Left ventricle myocardium inferior (tissue), 1 donor: ENCODE measurements at regions not wholly inside any gene's neighbourhood (a gene's known extent, or its start where the extent isn't known, plus 50 kb on each side); places are given as distances from the start of the nearest gene placed in this dataset.

Experiments
- DNase-seq: peaks from one replicate; pipeline ENCODE4 v3.0.0-alpha.2; 2020
- H3K27ac ChIP-seq: fragments of 200-600 bp; replicated peaks from 2 replicates; pipeline ENCODE4 v1.8.0; 2021
- H3K27me3 ChIP-seq: fragments of 200-600 bp; 2 replicates; pipeline ENCODE4 v1.8.0; 2021; ENCODE audit warnings: low read depth
- H3K36me3 ChIP-seq: fragments of 200-600 bp; 2 replicates; pipeline ENCODE4 v1.8.0; 2021
- H3K4me1 ChIP-seq: fragments of 200-600 bp; 2 replicates; pipeline ENCODE4 v1.8.0; 2021
- H3K4me3 ChIP-seq: fragments of 200-600 bp; 2 replicates; pipeline ENCODE4 v1.8.0; 2021; ENCODE audit warnings: mild to moderate bottlenecking, moderate library complexity
- H3K9me3 ChIP-seq: fragments of 200-600 bp; replicated peaks from 2 replicates; pipeline ENCODE4 v1.8.0; 2021
- CTCF ChIP-seq: fragments of 200-600 bp; IDR thresholded peaks from 2 replicates; pipeline ENCODE4 v1.8.0; 2021; ENCODE audit warnings: antibody characterized with exemption, mild to moderate bottlenecking, borderline replicate concordance
- intact Hi-C: fragments of 100-400 bp; cut with micrococcal nuclease; formaldehyde crosslinking; loops from one replicate; pipeline ENCODE4 v1.11.0; 2022
- donor health status: DM: no; HTN: yes; CAD: no; lungs with severe emphysema.

GRCh38 chr7:96870185-96870584 is 135.2 kb upstream of the DLX6 start:
- intact Hi-C loops: no loop called here
- no peak for TF ChIP-seq CTCF

GRCh38 chr7:96870934-96871333 is 134.4 kb upstream of the DLX6 start:
- no peak for TF ChIP-seq CTCF
- intact Hi-C loops: no loop called here
- no peak for DNase-seq
- no peak overlapping the region for H3K4me3 ChIP-seq
- H3K9me3 ChIP-seq: no peaks in the 10 kb centered on the region
- H3K36me3 ChIP-seq: no peaks in the 10 kb centered on the region
- no peak overlapping the region for H3K27ac ChIP-seq
- H3K4me1 ChIP-seq: no peaks in the 10 kb centered on the region
- no peaks in the 10 kb centered on the region for H3K27me3 ChIP-seq

More at GRCh38 chr7:96870185-96870584, 135.2 kb upstream of the DLX6 start:
- Histone ChIP-seq H3K9me3 (no peaks in the 10 kb centered on the region), H3K4me3 (no peak overlapping the region), H3K36me3 (no peaks in the 10 kb centered on the region), H3K4me1 (no peaks in the 10 kb centered on the region), H3K27ac (no peak overlapping the region), H3K27me3 (no peaks in the 10 kb centered on the region)
- no peak for DNase-seq

- intact Hi-C loops: no loop called here
- Histone ChIP-seq H3K27me3 (no peaks in the 10 kb centered on the region), H3K36me3 (no peaks in the 10 kb centered on the region), H3K4me3 (no peak overlapping the region), H3K9me3 (no peaks in the 10 kb centered on the region), H3K27ac (no peak overlapping the region), H3K4me1 (no peaks in the 10 kb centered on the region)
- no peak for DNase-seq
- no peak for TF ChIP-seq CTCF
Observed at GRCh38 chr7:96887426-96887825, 117.9 kb upstream of the DLX6 start.

GRCh38 chr7:96899108-96899507 is 106.2 kb upstream of the DLX6 start:
- intact Hi-C loops: no loop called here

GRCh38 chr7:96901822-96902445 is 103.4 kb upstream of the DLX6 start:
- Histone ChIP-seq H3K27ac (no peak overlapping the region), H3K36me3 (no peaks in the 10 kb centered on the region), H3K27me3 (no peaks in the 10 kb centered on the region), H3K9me3 (no peaks in the 10 kb centered on the region), H3K4me3 (no peak overlapping the region), H3K4me1 (no peaks in the 10 kb centered on the region)
- no peak for TF ChIP-seq CTCF
- intact Hi-C loops: no loop called here
- no peak for DNase-seq

More at GRCh38 chr7:96899108-96899507, 106.2 kb upstream of the DLX6 start:
- no peaks in the 10 kb centered on the region for H3K4me1 ChIP-seq
- no peak overlapping the region for H3K4me3 ChIP-seq
- no peak for DNase-seq
- no peaks in the 10 kb centered on the region for H3K36me3 ChIP-seq
- no peak overlapping the region for H3K27ac ChIP-seq
- H3K27me3 ChIP-seq: peaks cover 6% of the 10 kb centered on the region
- TF ChIP-seq CTCF: no peak
- H3K9me3 ChIP-seq: no peaks in the 10 kb centered on the region
